GM12892 (cell line): ENCODE measurements at regions not wholly inside any gene's neighbourhood (a gene's known extent, or its start where the extent isn't known, plus 50 kb on each side); places are given as distances from the start of the nearest gene placed in this dataset.
"Not testable (repeated sequence)": the region's sequence is repeated elsewhere in the genome, so short reads cannot be mapped to it uniquely, and the experiment has no call there.

ENCODE experiments used
- DNase-seq: peaks from one replicate; pipeline ENCODE4 v3.0.0; 2011; ENCODE audit not compliant: insufficient read length
- FAIRE-seq: peaks from 2 replicates; lab custom pipeline; 2011; peaks lifted over from hg19 to GRCh38; lab: Jason Lieb, UNC
- POLR2A ChIP-seq: IDR thresholded peaks from 2 replicates; pipeline ENCODE4 v1.6.1; 2011; ENCODE audit warnings: low read depth, low read length, control low read depth
- POLR2AphosphoS5 ChIP-seq: IDR thresholded peaks from 2 replicates; pipeline ENCODE4 v1.6.1; 2011; ENCODE audit warnings: low read depth, low read length, control low read depth
- TAF1 ChIP-seq: IDR thresholded peaks from 2 replicates; pipeline ENCODE4 v1.6.1; 2011; ENCODE audit warnings: low read depth, mild to moderate bottlenecking, control low read depth, low read length, borderline replicate concordance

GRCh38 chr2:140117386-140117785, 1337.2 kb upstream of the NXPH2 start:
- FAIRE-seq (no peak), DNase-seq (no peak)
- TF ChIP-seq POLR2A (no peak), TAF1 (no peak), POLR2AphosphoS5 (no peak)

- no peak for FAIRE-seq
- DNase-seq: no peak
- TF ChIP-seq POLR2AphosphoS5: no peak
- no peak for TF ChIP-seq POLR2A
- no peak for TF ChIP-seq TAF1
Observed at GRCh38 chr2:140108706-140109475, 1328.7 kb upstream of the NXPH2 start.

GRCh38 chr2:140091926-140092325, 1311.7 kb upstream of the NXPH2 start:
- FAIRE-seq (no peak), DNase-seq (no peak)
- TF ChIP-seq POLR2A: no peak
- TF ChIP-seq POLR2AphosphoS5: no peak
- no peak for TF ChIP-seq TAF1

GRCh38 chr2:140086964-140087363, 1306.8 kb upstream of the NXPH2 start:
- DNase-seq: no peak
- FAIRE-seq: no peak
- TF ChIP-seq POLR2AphosphoS5 (no peak), POLR2A (no peak), TAF1 (no peak)

- FAIRE-seq (no peak), DNase-seq (no peak)
- no peak for TF ChIP-seq POLR2AphosphoS5
- no peak for TF ChIP-seq TAF1
- TF ChIP-seq POLR2A: no peak
Observed at GRCh38 chr2:140085674-140086073, 1305.5 kb upstream of the NXPH2 start.

GRCh38 chr2:140079038-140079437, 1298.8 kb upstream of the NXPH2 start:
- FAIRE-seq (no peak), DNase-seq (no peak)
- TF ChIP-seq POLR2A: no peak
- no peak for TF ChIP-seq TAF1
- no peak for TF ChIP-seq POLR2AphosphoS5

- TF ChIP-seq POLR2AphosphoS5: no peak
- TF ChIP-seq POLR2A: no peak
- no peak for TF ChIP-seq TAF1
- DNase-seq (no peak), FAIRE-seq (no peak)
Observed at GRCh38 chr2:140076164-140076563, 1296.0 kb upstream of the NXPH2 start.

- not testable (repeated sequence) for DNase-seq, FAIRE-seq
Observed at GRCh38 chr2:140073763-140074162, 1293.6 kb upstream of the NXPH2 start.

GRCh38 chr2:140067661-140068060, 1287.5 kb upstream of the NXPH2 start:
- no peak for FAIRE-seq
- TF ChIP-seq POLR2A (no peak), TAF1 (no peak), POLR2AphosphoS5 (no peak)
- DNase-seq: no peak

- no peak for TF ChIP-seq TAF1
- no peak for TF ChIP-seq POLR2AphosphoS5
- TF ChIP-seq POLR2A: no peak
- no peak for FAIRE-seq
- DNase-seq: no peak
Observed at GRCh38 chr2:140064243-140064642, 1284.1 kb upstream of the NXPH2 start.

- FAIRE-seq: no peak
- no peak for DNase-seq
- TF ChIP-seq POLR2AphosphoS5 (no peak), POLR2A (no peak), TAF1 (no peak)
Observed at GRCh38 chr2:140063356-140063755, 1283.2 kb upstream of the NXPH2 start.

- no peak for TF ChIP-seq POLR2AphosphoS5
- no peak for TF ChIP-seq TAF1
- TF ChIP-seq POLR2A: no peak
- DNase-seq: no peak
- no peak for FAIRE-seq
Observed at GRCh38 chr2:140061240-140061639, 1281.0 kb upstream of the NXPH2 start.
